ENCODE measurements at regions not wholly inside any gene's neighbourhood (a gene's known extent, or its start where the extent isn't known, plus 50 kb on each side); places are given as distances from the start of the nearest gene placed in this dataset.
"Not testable (repeated sequence)": the region's sequence is repeated elsewhere in the genome, so short reads cannot be mapped to it uniquely, and the experiment has no call there.

GRCh38 chr15:31502541-31503229 is 176.1 kb downstream of the KLF13 start:
- intact Hi-C loops (cut with DNase I) = no loop called here
- no peak overlapping the region for H3K4me3 ChIP-seq (replicated peaks in 1 of 3)
- H3K36me3 ChIP-seq = no peaks in the 10 kb centered on the region
- DNase-seq = no peak
- TF ChIP-seq POLR2A (IDR thresholded peaks at IDR 0.05) (no peak), CTCF (IDR thresholded peaks at IDR 0.05) (no peak)
- no peak overlapping the region for H3K27ac ChIP-seq
- peaks cover 0 to 5% of the 10 kb centered on the region in 2 donors for H3K4me1 ChIP-seq
- WGBS, 2 donors = 94 to 95% methylated on average over 11 to 13 of the region's 13 CpGs
- no peaks in the 10 kb centered on the region for H3K9me3 ChIP-seq
- no peaks in the 10 kb centered on the region for H3K27me3 ChIP-seq

- no peak for TF ChIP-seq POLR2A (IDR thresholded peaks at IDR 0.05)
- no peak for TF ChIP-seq CTCF (IDR thresholded peaks at IDR 0.05)
- Histone ChIP-seq H3K4me1 (peaks cover 0 to 5% of the 10 kb centered on the region in 2 donors), H3K9me3 (no peaks in the 10 kb centered on the region), H3K4me3 (replicated peaks in 1 of 3) (no peak overlapping the region), H3K27me3 (no peaks in the 10 kb centered on the region), H3K36me3 (no peaks in the 10 kb centered on the region), H3K27ac (no peak overlapping the region)
- WGBS, 2 donors = 83 to 88% methylated on average over 5 to 6 of the region's 6 CpGs
- intact Hi-C loops (cut with DNase I) = no loop called here
- no peak for DNase-seq
Observed at GRCh38 chr15:31503256-31503655, 176.6 kb downstream of the KLF13 start.

- no peak overlapping the region for H3K4me3 ChIP-seq (replicated peaks in 1 of 3)
- no peak for TF ChIP-seq POLR2A (IDR thresholded peaks at IDR 0.05)
- no peak for TF ChIP-seq CTCF (IDR thresholded peaks at IDR 0.05)
- DNase-seq = no peak
- no peaks in the 10 kb centered on the region for H3K9me3 ChIP-seq
- intact Hi-C loops (cut with DNase I) = no loop called here
- peaks cover 0 to 5% of the 10 kb centered on the region in 2 donors for H3K4me1 ChIP-seq
- no peak overlapping the region for H3K27ac ChIP-seq
- 93 to 94% methylated on average over 14 to 17 of the region's 17 CpGs for WGBS, 2 donors
- H3K27me3 ChIP-seq = no peaks in the 10 kb centered on the region
- no peaks in the 10 kb centered on the region for H3K36me3 ChIP-seq
Observed at GRCh38 chr15:31503758-31504461, 177.3 kb downstream of the KLF13 start.

- intact Hi-C loops (cut with DNase I) = no loop called here
- Histone ChIP-seq H3K36me3 (no peaks in the 10 kb centered on the region), H3K9me3 (no peaks in the 10 kb centered on the region), H3K4me3 (replicated peaks in 1 of 3) (no peak overlapping the region), H3K27me3 (no peaks in the 10 kb centered on the region), H3K4me1 (peaks cover 0 to 5% of the 10 kb centered on the region in 2 donors), H3K27ac (no peak overlapping the region)
- WGBS, 2 donors = 60 to 85% methylated on average over 1 to 4 of the region's 7 CpGs
- no peak for TF ChIP-seq CTCF (IDR thresholded peaks at IDR 0.05)
- TF ChIP-seq POLR2A (IDR thresholded peaks at IDR 0.05) = no peak
- peak; percentile 38 to 73 for DNase-seq
Observed at GRCh38 chr15:31504462-31504839, 177.8 kb downstream of the KLF13 start.

GRCh38 chr15:31507573-31507972 is 180.9 kb downstream of the KLF13 start:
- intact Hi-C loops (cut with DNase I); H3K4me3 ChIP-seq (replicated peaks in 1 of 3); DNase-seq; H3K9me3 ChIP-seq; H3K27me3 ChIP-seq; H3K4me1 ChIP-seq; H3K36me3 ChIP-seq; H3K27ac ChIP-seq: not testable (repeated sequence)
- WGBS, 2 donors = 81 to 85% methylated on average over 5 of the region's 5 CpGs

Measured in thyroid gland (tissue), 4 donors.